ENCODE measurements at regions not wholly inside any gene's neighbourhood (a gene's known extent, or its start where the extent isn't known, plus 50 kb on each side); places are given as distances from the start of the nearest gene placed in this dataset.

DNA sequence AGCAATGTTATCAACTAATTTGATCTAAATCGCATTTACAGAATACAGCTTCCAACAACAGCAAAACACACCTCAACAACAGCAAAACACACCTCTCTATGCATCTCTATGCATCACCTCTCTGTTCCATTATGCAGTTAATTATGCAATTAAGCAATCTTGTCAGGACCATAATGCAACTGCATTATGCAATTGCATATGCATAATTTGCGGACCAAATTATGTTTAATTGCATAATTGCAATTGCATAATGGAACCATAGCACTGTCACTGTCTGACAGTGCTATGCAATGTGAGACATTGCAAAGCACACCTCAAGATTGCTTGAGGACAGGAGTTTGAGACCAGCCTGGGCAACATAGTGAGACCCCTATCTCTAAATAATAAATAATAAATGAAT, 80.4 kb upstream of the PRSS3 start:
- TF ChIP-seq, protein P1, sequence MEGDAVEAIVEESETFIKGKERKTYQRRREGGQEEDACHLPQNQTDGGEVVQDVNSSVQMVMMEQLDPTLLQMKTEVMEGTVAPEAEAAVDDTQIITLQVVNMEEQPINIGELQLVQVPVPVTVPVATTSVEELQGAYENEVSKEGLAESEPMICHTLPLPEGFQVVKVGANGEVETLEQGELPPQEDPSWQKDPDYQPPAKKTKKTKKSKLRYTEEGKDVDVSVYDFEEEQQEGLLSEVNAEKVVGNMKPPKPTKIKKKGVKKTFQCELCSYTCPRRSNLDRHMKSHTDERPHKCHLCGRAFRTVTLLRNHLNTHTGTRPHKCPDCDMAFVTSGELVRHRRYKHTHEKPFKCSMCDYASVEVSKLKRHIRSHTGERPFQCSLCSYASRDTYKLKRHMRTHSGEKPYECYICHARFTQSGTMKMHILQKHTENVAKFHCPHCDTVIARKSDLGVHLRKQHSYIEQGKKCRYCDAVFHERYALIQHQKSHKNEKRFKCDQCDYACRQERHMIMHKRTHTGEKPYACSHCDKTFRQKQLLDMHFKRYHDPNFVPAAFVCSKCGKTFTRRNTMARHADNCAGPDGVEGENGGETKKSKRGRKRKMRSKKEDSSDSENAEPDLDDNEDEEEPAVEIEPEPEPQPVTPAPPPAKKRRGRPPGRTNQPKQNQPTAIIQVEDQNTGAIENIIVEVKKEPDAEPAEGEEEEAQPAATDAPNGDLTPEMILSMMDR (IDR thresholded peaks at IDR 0.05): no peak
- TF ChIP-seq POLR2A (IDR thresholded peaks at IDR 0.05): no peak

All from heart left ventricle (tissue), 13 donors.